ENCODE measurements at regions not wholly inside any gene's neighbourhood (a gene's known extent, or its start where the extent isn't known, plus 50 kb on each side); places are given as distances from the start of the nearest gene placed in this dataset.

- H3K27me3 Mint-ChIP-seq (ENCODE audit: low read depth): no peaks in the 10 kb centered on the region
- no peak overlapping the region for H3K27ac Mint-ChIP-seq
- intact Hi-C loops (cut with micrococcal nuclease): no loop called here
- no peak for DNase-seq (ENCODE audit: low spot score)
- no peaks in the 10 kb centered on the region for H3K36me3 Mint-ChIP-seq (ENCODE audit: low read depth)
- peaks cover 9% of the 10 kb centered on the region for H3K9me3 Mint-ChIP-seq
- no peak overlapping the region for H3K4me3 Mint-ChIP-seq (ENCODE audit: low read depth)
- H3K4me1 Mint-ChIP-seq (ENCODE audit: low read depth): no peaks in the 10 kb centered on the region
Observed at GRCh38 chr1:81654657-81655056, 146.1 kb upstream of the ADGRL2 start.

- H3K4me1 Mint-ChIP-seq (ENCODE audit: low read depth): no peaks in the 10 kb centered on the region
- peaks cover 9% of the 10 kb centered on the region for H3K9me3 Mint-ChIP-seq
- no peak overlapping the region for H3K4me3 Mint-ChIP-seq (ENCODE audit: low read depth)
- no peak for DNase-seq (ENCODE audit: low spot score)
- no peak overlapping the region for H3K27ac Mint-ChIP-seq
- intact Hi-C loops (cut with micrococcal nuclease): no loop called here
- no peaks in the 10 kb centered on the region for H3K36me3 Mint-ChIP-seq (ENCODE audit: low read depth)
- no peaks in the 10 kb centered on the region for H3K27me3 Mint-ChIP-seq (ENCODE audit: low read depth)
Observed at GRCh38 chr1:81654147-81654546, 146.6 kb upstream of the ADGRL2 start.

GRCh38 chr1:81650776-81651175 is 150.0 kb upstream of the ADGRL2 start:
- H3K27me3 Mint-ChIP-seq (ENCODE audit: low read depth): no peaks in the 10 kb centered on the region
- no peaks in the 10 kb centered on the region for H3K4me1 Mint-ChIP-seq (ENCODE audit: low read depth)
- no peak overlapping the region for H3K27ac Mint-ChIP-seq
- DNase-seq (ENCODE audit: low spot score): no peak
- H3K4me3 Mint-ChIP-seq (ENCODE audit: low read depth): no peak overlapping the region
- no peaks in the 10 kb centered on the region for H3K36me3 Mint-ChIP-seq (ENCODE audit: low read depth)
- intact Hi-C loops (cut with micrococcal nuclease): no loop called here
- peaks cover 7% of the 10 kb centered on the region for H3K9me3 Mint-ChIP-seq

GRCh38 chr1:81635816-81636215 is 164.9 kb upstream of the ADGRL2 start:
- Mint-ChIP-seq H3K4me1 (ENCODE audit: low read depth) (no peaks in the 10 kb centered on the region), H3K4me3 (ENCODE audit: low read depth) (no peak overlapping the region), H3K9me3 (no peaks in the 10 kb centered on the region)

GRCh38 chr1:81634294-81634693 is 166.4 kb upstream of the ADGRL2 start:
- Mint-ChIP-seq H3K4me1 (ENCODE audit: low read depth) (no peaks in the 10 kb centered on the region), H3K27ac (no peak overlapping the region), H3K4me3 (ENCODE audit: low read depth) (no peak overlapping the region), H3K27me3 (ENCODE audit: low read depth) (no peaks in the 10 kb centered on the region), H3K9me3 (no peaks in the 10 kb centered on the region), H3K36me3 (ENCODE audit: low read depth) (no peaks in the 10 kb centered on the region)
- DNase-seq (ENCODE audit: low spot score): no peak
- intact Hi-C loops (cut with micrococcal nuclease): no loop called here

More at GRCh38 chr1:81635816-81636215, 164.9 kb upstream of the ADGRL2 start:
- Mint-ChIP-seq H3K36me3 (ENCODE audit: low read depth) (no peaks in the 10 kb centered on the region), H3K27ac (no peak overlapping the region), H3K27me3 (ENCODE audit: low read depth) (no peaks in the 10 kb centered on the region)
- no peak for DNase-seq (ENCODE audit: low spot score)
- intact Hi-C loops (cut with micrococcal nuclease): no loop called here

- peaks cover 4% of the 10 kb centered on the region for H3K9me3 Mint-ChIP-seq
- H3K27ac Mint-ChIP-seq: no peak overlapping the region
- H3K4me3 Mint-ChIP-seq (ENCODE audit: low read depth): no peak overlapping the region
- intact Hi-C loops (cut with micrococcal nuclease): no loop called here
- no peaks in the 10 kb centered on the region for H3K27me3 Mint-ChIP-seq (ENCODE audit: low read depth)
- no peaks in the 10 kb centered on the region for H3K4me1 Mint-ChIP-seq (ENCODE audit: low read depth)
- H3K36me3 Mint-ChIP-seq (ENCODE audit: low read depth): no peaks in the 10 kb centered on the region
- no peak for DNase-seq (ENCODE audit: low spot score)
Observed at GRCh38 chr1:81619156-81619555, 181.6 kb upstream of the ADGRL2 start.

GRCh38 chr1:81618376-81618775 is 182.4 kb upstream of the ADGRL2 start:
- DNase-seq (ENCODE audit: low spot score): no peak
- Mint-ChIP-seq H3K27me3 (ENCODE audit: low read depth) (no peaks in the 10 kb centered on the region), H3K36me3 (ENCODE audit: low read depth) (no peaks in the 10 kb centered on the region), H3K27ac (no peak overlapping the region), H3K9me3 (peaks cover 4% of the 10 kb centered on the region), H3K4me1 (ENCODE audit: low read depth) (no peaks in the 10 kb centered on the region), H3K4me3 (ENCODE audit: low read depth) (no peak overlapping the region)
- intact Hi-C loops (cut with micrococcal nuclease): no loop called here

- no peak overlapping the region for H3K4me3 Mint-ChIP-seq (ENCODE audit: low read depth)
- no peaks in the 10 kb centered on the region for H3K27me3 Mint-ChIP-seq (ENCODE audit: low read depth)
- DNase-seq (ENCODE audit: low spot score): no peak
- intact Hi-C loops (cut with micrococcal nuclease): no loop called here
- no peak overlapping the region for H3K27ac Mint-ChIP-seq
- H3K9me3 Mint-ChIP-seq: peaks cover 4% of the 10 kb centered on the region
- H3K36me3 Mint-ChIP-seq (ENCODE audit: low read depth): no peaks in the 10 kb centered on the region
- no peaks in the 10 kb centered on the region for H3K4me1 Mint-ChIP-seq (ENCODE audit: low read depth)
Observed at GRCh38 chr1:81617308-81617967, 183.3 kb upstream of the ADGRL2 start.

- H3K27ac Mint-ChIP-seq: no peak overlapping the region
- no peak overlapping the region for H3K4me3 Mint-ChIP-seq (ENCODE audit: low read depth)
- H3K9me3 Mint-ChIP-seq: peaks cover 4% of the 10 kb centered on the region
- H3K27me3 Mint-ChIP-seq (ENCODE audit: low read depth): no peaks in the 10 kb centered on the region
- H3K4me1 Mint-ChIP-seq (ENCODE audit: low read depth): no peaks in the 10 kb centered on the region
- H3K36me3 Mint-ChIP-seq (ENCODE audit: low read depth): no peaks in the 10 kb centered on the region
- DNase-seq (ENCODE audit: low spot score): no peak
- intact Hi-C loops (cut with micrococcal nuclease): no loop called here
Observed at GRCh38 chr1:81613803-81614202, 186.9 kb upstream of the ADGRL2 start.

- H3K4me1 Mint-ChIP-seq (ENCODE audit: low read depth): no peaks in the 10 kb centered on the region
- intact Hi-C loops (cut with micrococcal nuclease): no loop called here
- DNase-seq (ENCODE audit: low spot score): no peak
- H3K27me3 Mint-ChIP-seq (ENCODE audit: low read depth): no peaks in the 10 kb centered on the region
- no peaks in the 10 kb centered on the region for H3K9me3 Mint-ChIP-seq
- H3K4me3 Mint-ChIP-seq (ENCODE audit: low read depth): no peak overlapping the region
- no peak overlapping the region for H3K27ac Mint-ChIP-seq
- H3K36me3 Mint-ChIP-seq (ENCODE audit: low read depth): no peaks in the 10 kb centered on the region
Observed at GRCh38 chr1:81607924-81608323, 192.8 kb upstream of the ADGRL2 start.

GRCh38 chr1:81607086-81607485 is 193.6 kb upstream of the ADGRL2 start:
- H3K4me3 Mint-ChIP-seq (ENCODE audit: low read depth): no peak overlapping the region
- no peaks in the 10 kb centered on the region for H3K4me1 Mint-ChIP-seq (ENCODE audit: low read depth)
- no peaks in the 10 kb centered on the region for H3K9me3 Mint-ChIP-seq
- H3K27me3 Mint-ChIP-seq (ENCODE audit: low read depth): no peaks in the 10 kb centered on the region
- intact Hi-C loops (cut with micrococcal nuclease): no loop called here
- H3K36me3 Mint-ChIP-seq (ENCODE audit: low read depth): no peaks in the 10 kb centered on the region
- DNase-seq (ENCODE audit: low spot score): no peak
- no peak overlapping the region for H3K27ac Mint-ChIP-seq

GRCh38 chr1:81606656-81607055 is 194.1 kb upstream of the ADGRL2 start:
- no peaks in the 10 kb centered on the region for H3K9me3 Mint-ChIP-seq

GRCh38 chr1:81605023-81605422 is 195.7 kb upstream of the ADGRL2 start:
- Mint-ChIP-seq H3K27ac (no peak overlapping the region), H3K27me3 (ENCODE audit: low read depth) (no peaks in the 10 kb centered on the region), H3K36me3 (ENCODE audit: low read depth) (no peaks in the 10 kb centered on the region), H3K4me1 (ENCODE audit: low read depth) (no peaks in the 10 kb centered on the region), H3K4me3 (ENCODE audit: low read depth) (no peak overlapping the region), H3K9me3 (no peaks in the 10 kb centered on the region)
- no peak for DNase-seq (ENCODE audit: low spot score)
- intact Hi-C loops (cut with micrococcal nuclease): no loop called here

More at GRCh38 chr1:81606656-81607055, 194.1 kb upstream of the ADGRL2 start:
- intact Hi-C loops (cut with micrococcal nuclease): no loop called here
- Mint-ChIP-seq H3K36me3 (ENCODE audit: low read depth) (no peaks in the 10 kb centered on the region), H3K4me1 (ENCODE audit: low read depth) (no peaks in the 10 kb centered on the region), H3K4me3 (ENCODE audit: low read depth) (no peak overlapping the region), H3K27ac (no peak overlapping the region), H3K27me3 (ENCODE audit: low read depth) (no peaks in the 10 kb centered on the region)
- no peak for DNase-seq (ENCODE audit: low spot score)

Data from activated T-helper 2 cell treated with anti-CD3 and anti-CD28 coated beads, Interferon-gamma antibody, Interleukin-2, Interleukin-4, amounts not matched to agents 10 μg/mL and 5 μg/mL and 100 μg/mL, durations not matched to agents 14 hours and 24 hours and 36 hours (primary cell).